K562 (cell line): ENCODE measurements at regions not wholly inside any gene's neighbourhood (a gene's known extent, or its start where the extent isn't known, plus 50 kb on each side); places are given as distances from the start of the nearest gene placed in this dataset.

Experiments used
- CC2D1A ChIP-seq: fragments of 450-650 bp; IDR thresholded peaks from 2 replicates; pipeline ENCODE4 v1.6.1; 2017; ENCODE audit warnings: mild to moderate bottlenecking
- CREB1 ChIP-seq, 2 experiments: sonication (generic) in 1 of 2; formaldehyde crosslinking in 1 of 2; IDR thresholded peaks; 2 replicates each; pipeline versions ENCODE4 v1.6.1 to v1.8.0; 2012 to 2022; ENCODE audit warnings: inconsistent platforms in 1 of 2, mild to moderate bottlenecking in 1 of 2, missing genetic modification reagents in 1 of 2, moderate library complexity in 1 of 2
- GMEB1 ChIP-seq: fragments of 250-450 bp; sonication (Bioruptor Pico); IDR thresholded peaks from 2 replicates; pipeline ENCODE4 v1.4.0; 2020; ENCODE audit warnings: mild to moderate bottlenecking
- HNRNPK ChIP-seq: fragments of 200-400 bp; formaldehyde crosslinking; IDR thresholded peaks from one replicate; pipeline ENCODE4 v1.6.1; 2018; ENCODE audit warnings: mild to moderate bottlenecking, low read depth, low read length; ENCODE audit not compliant: poor library complexity, severe bottlenecking
- MAX ChIP-seq: sonication (generic); formaldehyde crosslinking; IDR thresholded peaks from 2 replicates; pipeline ENCODE4 v1.9.0; 2022; ENCODE audit warnings: mild to moderate bottlenecking, missing genetic modification reagents
- TCF3 ChIP-seq: sonication (generic); formaldehyde crosslinking; IDR thresholded peaks from 2 replicates; pipeline ENCODE4 v1.4.0; 2020; ENCODE audit warnings: mild to moderate bottlenecking, missing genetic modification reagents
- YY1 ChIP-seq, 3 experiments: IDR thresholded peaks; 2 replicates each; pipeline ENCODE4 v1.6.1; 2011; ENCODE audit warnings: low read length in 2 of 3, mild to moderate bottlenecking in 2 of 3, moderate library complexity in 2 of 3, borderline replicate concordance in 1 of 3, control low read depth in 1 of 3, low read depth in 1 of 3; ENCODE audit not compliant: insufficient read depth in 3 of 3, insufficient replicate concordance in 2 of 3, control insufficient read depth in 1 of 3, insufficient read length in 1 of 3; ENCODE audit errors: extremely low read depth in 1 of 3
- ZHX1 ChIP-seq: fragments of 150-350 bp; conservative IDR thresholded peaks from 2 replicates; pipeline ENCODE4 v1.6.1; 2014; ENCODE audit warnings: low read length
- ZNF224 ChIP-seq: sonication (generic); formaldehyde crosslinking; IDR thresholded peaks from 2 replicates; pipeline ENCODE4 v1.8.0; 2022; ENCODE audit warnings: mild to moderate bottlenecking, missing genetic modification reagents
- ZNF239 ChIP-seq: fragments of 250-450 bp; sonication (Bioruptor Pico); IDR thresholded peaks from 2 replicates; pipeline ENCODE4 v1.4.0; 2020; ENCODE audit warnings: mild to moderate bottlenecking
- ZNF408 ChIP-seq: fragments of 250-450 bp; sonication (Bioruptor Pico); IDR thresholded peaks from 2 replicates; pipeline ENCODE4 v1.4.0; 2020; ENCODE audit warnings: low read depth, mild to moderate bottlenecking, moderate library complexity
- TF ChIP-seq, protein P1 (sequence below): IDR thresholded peaks from 2 replicates; pipeline ENCODE4 v1.6.1; 2012; ENCODE audit warnings: low read depth, low read length, improper control_type of control experiment, borderline replicate concordance
- TF ChIP-seq, protein P2 (sequence below): sonication (generic); formaldehyde crosslinking; IDR thresholded peaks from 2 replicates; pipeline ENCODE4 v1.8.1; 2022; ENCODE audit warnings: missing genetic modification reagents

DNA sequence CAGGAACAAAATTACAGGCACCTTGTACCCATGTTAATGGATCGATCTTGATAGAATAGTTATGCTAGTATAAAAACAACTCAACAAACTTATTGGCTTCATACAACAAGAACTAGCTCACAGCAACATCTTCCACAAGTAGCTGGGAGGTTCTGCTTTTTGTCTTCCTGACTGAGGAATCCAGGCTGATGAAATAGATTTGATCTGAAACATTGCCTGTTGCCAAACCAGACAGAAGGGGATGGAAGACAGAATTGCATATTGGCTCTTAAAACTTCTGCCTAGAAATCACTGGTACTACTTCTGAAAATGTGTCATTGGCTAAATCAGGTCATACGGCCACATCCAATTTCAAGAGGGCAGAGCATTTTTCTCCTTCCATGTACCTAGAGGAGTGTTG lies 267.3 kb downstream of the RFC3 start:
- TF ChIP-seq ZNF239 (CRISPR knock-in tag), result no peak
- no peak for TF ChIP-seq CREB1 (IDR thresholded peaks at IDR 0.05)
- TF ChIP-seq CREB1 (CRISPR knock-in tag; IDR thresholded peaks at IDR 0.05), result no peak
- no peak for TF ChIP-seq ZNF224 (CRISPR knock-in tag)
- no peak for TF ChIP-seq HNRNPK
- no peak for TF ChIP-seq ZHX1
- TF ChIP-seq MAX (CRISPR knock-in tag), result no peak
- no peak for TF ChIP-seq YY1 (IDR thresholded peaks at IDR 0.05; ENCODE audit: borderline replicate concordance in 1 of 3, control insufficient read depth in 1 of 3, extremely low read depth in 1 of 3, insufficient read depth in 3 of 3, insufficient read length in 1 of 3, insufficient replicate concordance in 2 of 3, low read depth in 1 of 3, low read length in 2 of 3)
- TF ChIP-seq ZNF408 (CRISPR knock-in tag), result no peak
- TF ChIP-seq, protein P1, sequence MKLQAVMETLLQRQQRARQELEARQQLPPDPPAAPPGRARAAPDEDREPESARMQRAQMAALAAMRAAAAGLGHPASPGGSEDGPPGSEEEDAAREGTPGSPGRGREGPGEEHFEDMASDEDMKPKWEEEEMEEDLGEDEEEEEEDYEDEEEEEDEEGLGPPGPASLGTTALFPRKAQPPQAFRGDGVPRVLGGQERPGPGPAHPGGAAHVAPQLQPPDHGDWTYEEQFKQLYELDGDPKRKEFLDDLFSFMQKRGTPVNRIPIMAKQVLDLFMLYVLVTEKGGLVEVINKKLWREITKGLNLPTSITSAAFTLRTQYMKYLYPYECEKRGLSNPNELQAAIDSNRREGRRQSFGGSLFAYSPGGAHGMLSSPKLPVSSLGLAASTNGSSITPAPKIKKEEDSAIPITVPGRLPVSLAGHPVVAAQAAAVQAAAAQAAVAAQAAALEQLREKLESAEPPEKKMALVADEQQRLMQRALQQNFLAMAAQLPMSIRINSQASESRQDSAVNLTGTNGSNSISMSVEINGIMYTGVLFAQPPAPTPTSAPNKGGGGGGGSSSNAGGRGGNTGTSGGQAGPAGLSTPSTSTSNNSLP, result no peak
- no peak for TF ChIP-seq CC2D1A
- no peak for TF ChIP-seq TCF3
- TF ChIP-seq, protein P2, sequence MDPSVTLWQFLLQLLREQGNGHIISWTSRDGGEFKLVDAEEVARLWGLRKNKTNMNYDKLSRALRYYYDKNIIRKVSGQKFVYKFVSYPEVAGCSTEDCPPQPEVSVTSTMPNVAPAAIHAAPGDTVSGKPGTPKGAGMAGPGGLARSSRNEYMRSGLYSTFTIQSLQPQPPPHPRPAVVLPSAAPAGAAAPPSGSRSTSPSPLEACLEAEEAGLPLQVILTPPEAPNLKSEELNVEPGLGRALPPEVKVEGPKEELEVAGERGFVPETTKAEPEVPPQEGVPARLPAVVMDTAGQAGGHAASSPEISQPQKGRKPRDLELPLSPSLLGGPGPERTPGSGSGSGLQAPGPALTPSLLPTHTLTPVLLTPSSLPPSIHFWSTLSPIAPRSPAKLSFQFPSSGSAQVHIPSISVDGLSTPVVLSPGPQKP, result no peak
- no peak for TF ChIP-seq GMEB1 (CRISPR knock-in tag)
